HEK293 (cell line): ENCODE measurements at regions not wholly inside any gene's neighbourhood (a gene's known extent, or its start where the extent isn't known, plus 50 kb on each side); places are given as distances from the start of the nearest gene placed in this dataset.
"Not testable (repeated sequence)": the region's sequence is repeated elsewhere in the genome, so short reads cannot be mapped to it uniquely, and the experiment has no call there.

Source experiments
- CTCF ChIA-PET: fragments of 350-600 bp; formaldehyde crosslinking; extraction: SDS; loops from one replicate; lab custom pipeline; 2021; ENCODE audit warnings: antibody characterized with exemption; lab: Yijun Ruan, JAX
- POLR2A ChIA-PET: fragments of 300-600 bp; formaldehyde crosslinking; extraction: SDS; loops from one replicate; lab custom pipeline; 2020; ENCODE audit warnings: antibody characterized with exemption, inconsistent platforms; lab: Yijun Ruan, JAX
- H3K27ac ChIP-seq: fragments of 200-500 bp; sonication (Bioruptor generic); 2 replicates; pipeline ENCODE4 v1.5.1; 2014; ENCODE audit warnings: low read depth, low read length, control low read depth, inconsistent platforms; ENCODE audit errors: extremely low read depth
- H3K36me3 ChIP-seq, 2 experiments: fragments of 200-500 bp in 1 of 2; sonication (Bioruptor generic) in 1 of 2; 1 replicate in 1 of 2; 2 replicates in 1 of 2; pipeline ENCODE4 v1.5.1; 2014 to 2017; ENCODE audit warnings: inconsistent platforms in 2 of 2, low read length in 2 of 2; ENCODE audit not compliant: control insufficient read depth in 2 of 2, insufficient read depth in 1 of 2
- H3K4me1 ChIP-seq: fragments of 200-500 bp; sonication (Bioruptor generic); 2 replicates; pipeline ENCODE4 v1.5.1; 2014; ENCODE audit warnings: mild to moderate bottlenecking, low read length, inconsistent platforms; ENCODE audit not compliant: control insufficient read depth, insufficient read depth
- H3K4me3 ChIP-seq: 2 replicates; pipeline ENCODE4 v1.5.1; 2011; ENCODE audit warnings: low read depth, mild to moderate bottlenecking, control low read depth, low read length, moderate library complexity
- H3K9me3 ChIP-seq: fragments of 200-500 bp; sonication (Bioruptor generic); 2 replicates; pipeline ENCODE4 v1.5.1; 2014; ENCODE audit warnings: low read depth, low read length, inconsistent platforms; ENCODE audit not compliant: control insufficient read depth, insufficient read depth
- BCL6B ChIP-seq: fragments of 450-650 bp; formaldehyde crosslinking; IDR thresholded peaks from 2 replicates; pipeline ENCODE4 v1.5.1; 2017; ENCODE audit warnings: missing biosample characterization, missing genetic modification characterization
- GLIS1 ChIP-seq: fragments of 450-650 bp; formaldehyde crosslinking; IDR thresholded peaks from 2 replicates; pipeline ENCODE4 v1.5.1; 2016; ENCODE audit warnings: missing biosample characterization, missing genetic modification characterization
- HOXA7 ChIP-seq: sonication (generic); formaldehyde crosslinking; IDR thresholded peaks from 2 replicates; pipeline ENCODE4 v1.8.1; 2022; ENCODE audit warnings: missing genetic modification reagents, borderline replicate concordance
- OVOL3 ChIP-seq: fragments of 450-650 bp; formaldehyde crosslinking; IDR thresholded peaks from 2 replicates; pipeline ENCODE4 v1.5.1; 2016; ENCODE audit warnings: missing biosample characterization, missing genetic modification characterization
- PRDM2 ChIP-seq: fragments of 450-650 bp; formaldehyde crosslinking; IDR thresholded peaks from 2 replicates; pipeline ENCODE4 v1.5.1; 2016; ENCODE audit warnings: missing biosample characterization, missing genetic modification characterization, borderline replicate concordance
- ZFHX2 ChIP-seq: fragments of 450-650 bp; formaldehyde crosslinking; conservative IDR thresholded peaks from 2 replicates; pipeline ENCODE4 v1.5.1; 2016; ENCODE audit warnings: missing biosample characterization, missing genetic modification characterization
- ZNF138 ChIP-seq: fragments of 450-650 bp; formaldehyde crosslinking; IDR thresholded peaks from 2 replicates; pipeline ENCODE4 v1.5.1; 2016; ENCODE audit warnings: missing biosample characterization, missing genetic modification characterization, borderline replicate concordance
- ZNF175 ChIP-seq: fragments of 450-650 bp; formaldehyde crosslinking; IDR thresholded peaks from 2 replicates; pipeline ENCODE4 v1.5.1; 2016; ENCODE audit warnings: missing biosample characterization, missing genetic modification characterization
- ZNF366 ChIP-seq: fragments of 450-650 bp; formaldehyde crosslinking; conservative IDR thresholded peaks from 2 replicates; pipeline ENCODE4 v1.5.1; 2016; ENCODE audit warnings: missing biosample characterization, missing genetic modification characterization
- ZNF391 ChIP-seq: fragments of 450-650 bp; formaldehyde crosslinking; IDR thresholded peaks from 2 replicates; pipeline ENCODE4 v1.5.1; 2016; ENCODE audit warnings: low read depth, missing biosample characterization, missing genetic modification characterization, borderline replicate concordance
- ZNF423 ChIP-seq: fragments of 450-650 bp; formaldehyde crosslinking; IDR thresholded peaks from 2 replicates; pipeline ENCODE4 v1.5.1; 2016; ENCODE audit warnings: missing biosample characterization, missing genetic modification characterization
- ZNF501 ChIP-seq: fragments of 450-650 bp; formaldehyde crosslinking; IDR thresholded peaks from 2 replicates; pipeline ENCODE4 v1.5.1; 2016; ENCODE audit warnings: missing biosample characterization, missing genetic modification characterization
- ZNF660 ChIP-seq: fragments of 450-650 bp; IDR thresholded peaks from 2 replicates; pipeline ENCODE4 v1.5.1; 2018; ENCODE audit warnings: missing biosample characterization, mild to moderate bottlenecking, missing genetic modification characterization
- ZNF776 ChIP-seq: fragments of 450-650 bp; formaldehyde crosslinking; IDR thresholded peaks from 2 replicates; pipeline ENCODE4 v1.5.0; 2017; ENCODE audit warnings: missing biosample characterization, missing genetic modification characterization, borderline replicate concordance
- ZNF837 ChIP-seq: fragments of 450-650 bp; formaldehyde crosslinking; IDR thresholded peaks from 2 replicates; pipeline ENCODE4 v1.5.1; 2016; ENCODE audit warnings: missing biosample characterization, missing genetic modification characterization
- ZSCAN16 ChIP-seq: fragments of 450-650 bp; formaldehyde crosslinking; IDR thresholded peaks from 2 replicates; pipeline ENCODE4 v1.5.1; 2016; ENCODE audit warnings: missing biosample characterization, missing genetic modification characterization
- ZSCAN23 ChIP-seq: fragments of 450-650 bp; formaldehyde crosslinking; IDR thresholded peaks from 2 replicates; pipeline ENCODE4 v1.5.1; 2016; ENCODE audit warnings: missing biosample characterization, missing genetic modification characterization
- TF ChIP-seq, protein P1 (sequence below): fragments of 450-650 bp; formaldehyde crosslinking; IDR thresholded peaks from 2 replicates; pipeline ENCODE4 v1.5.1; 2016; ENCODE audit warnings: missing biosample characterization, missing genetic modification characterization
- TF ChIP-seq, protein P2 (sequence below): fragments of 450-650 bp; formaldehyde crosslinking; IDR thresholded peaks from 2 replicates; pipeline ENCODE4; 2016; ENCODE audit warnings: missing biosample characterization, missing genetic modification characterization

GRCh38 chr18:73110307-73110706 is 242.5 kb upstream of the NETO1 start (continued):
- TF ChIP-seq PRDM2 (tag by site-specific recombination) (no peak), ZNF366 (no peak), ZFHX2 (no peak), ZNF138 (tag by site-specific recombination) (no peak), ZSCAN23 (tag by site-specific recombination) (no peak), OVOL3 (tag by site-specific recombination) (no peak), ZNF175 (no peak), BCL6B (no peak), ZNF391 (tag by site-specific recombination) (no peak), ZNF501 (tag by site-specific recombination) (no peak), ZSCAN16 (tag by site-specific recombination) (no peak), ZNF776 (tag by site-specific recombination) (no peak)
- TF ChIP-seq, all 188 proteins: peak for 0

DNA sequence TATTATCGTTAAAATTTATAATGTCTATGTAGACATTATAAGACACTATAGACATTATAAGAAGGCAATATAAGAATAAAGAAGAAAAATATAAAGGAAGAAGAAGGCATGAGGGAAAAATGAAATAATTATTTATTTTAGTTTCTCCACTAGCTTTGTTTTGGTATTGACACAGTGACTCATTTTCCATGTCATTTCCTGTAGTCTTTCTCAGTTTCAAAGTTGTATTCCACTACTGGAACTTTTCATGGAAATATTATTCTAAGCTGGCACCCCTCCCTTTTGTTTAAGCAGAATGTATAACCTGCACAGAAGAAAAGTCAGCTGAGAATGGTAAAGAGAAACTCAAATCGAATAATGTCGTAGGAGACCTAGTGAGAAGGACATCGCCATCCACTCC is 234.2 kb upstream of the NETO1 start:
- CTCF ChIA-PET: no interaction called here
- H3K27ac ChIP-seq: no peak overlapping the region
- H3K36me3 ChIP-seq: no peaks in the 10 kb centered on the region
- H3K4me3 ChIP-seq: no peak overlapping the region
- POLR2A ChIA-PET: no interaction called here
- TF ChIP-seq, protein P1, sequence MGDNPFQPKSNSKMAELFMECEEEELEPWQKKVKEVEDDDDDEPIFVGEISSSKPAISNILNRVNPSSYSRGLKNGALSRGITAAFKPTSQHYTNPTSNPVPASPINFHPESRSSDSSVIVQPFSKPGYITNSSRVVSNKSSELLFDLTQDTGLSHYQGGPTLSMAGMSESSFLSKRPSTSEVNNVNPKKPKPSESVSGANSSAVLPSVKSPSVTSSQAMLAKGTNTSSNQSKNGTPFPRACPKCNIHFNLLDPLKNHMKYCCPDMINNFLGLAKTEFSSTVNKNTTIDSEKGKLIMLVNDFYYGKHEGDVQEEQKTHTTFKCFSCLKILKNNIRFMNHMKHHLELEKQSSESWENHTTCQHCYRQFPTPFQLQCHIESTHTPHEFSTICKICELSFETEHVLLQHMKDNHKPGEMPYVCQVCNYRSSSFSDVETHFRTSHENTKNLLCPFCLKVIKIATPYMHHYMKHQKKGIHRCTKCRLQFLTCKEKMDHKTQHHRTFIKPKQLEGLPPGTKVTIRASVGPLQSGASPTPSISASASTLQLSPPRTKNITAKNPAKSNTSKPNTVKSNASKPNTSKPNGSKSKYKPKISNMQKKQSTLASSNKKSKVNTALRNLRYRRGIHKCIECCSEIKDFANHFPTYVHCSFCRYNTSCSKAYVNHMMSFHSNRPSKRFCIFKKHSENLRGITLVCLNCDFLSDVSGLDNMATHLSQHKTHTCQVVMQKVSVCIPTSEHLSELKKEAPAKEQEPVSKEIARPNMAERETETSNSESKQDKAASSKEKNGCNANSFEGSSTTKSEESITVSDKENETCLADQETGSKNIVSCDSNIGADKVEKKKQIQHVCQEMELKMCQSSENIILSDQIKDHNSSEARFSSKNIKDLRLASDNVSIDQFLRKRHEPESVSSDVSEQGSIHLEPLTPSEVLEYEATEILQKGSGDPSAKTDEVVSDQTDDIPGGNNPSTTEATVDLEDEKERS (tag by site-specific recombination): no peak
- TF ChIP-seq GLIS1 (tag by site-specific recombination): no peak
- no peak for TF ChIP-seq ZNF660 (tag by site-specific recombination)
- no peak for TF ChIP-seq ZNF423
- no peak for TF ChIP-seq HOXA7 (CRISPR knock-in tag)
- TF ChIP-seq ZNF175: no peak
- TF ChIP-seq, protein P2, sequence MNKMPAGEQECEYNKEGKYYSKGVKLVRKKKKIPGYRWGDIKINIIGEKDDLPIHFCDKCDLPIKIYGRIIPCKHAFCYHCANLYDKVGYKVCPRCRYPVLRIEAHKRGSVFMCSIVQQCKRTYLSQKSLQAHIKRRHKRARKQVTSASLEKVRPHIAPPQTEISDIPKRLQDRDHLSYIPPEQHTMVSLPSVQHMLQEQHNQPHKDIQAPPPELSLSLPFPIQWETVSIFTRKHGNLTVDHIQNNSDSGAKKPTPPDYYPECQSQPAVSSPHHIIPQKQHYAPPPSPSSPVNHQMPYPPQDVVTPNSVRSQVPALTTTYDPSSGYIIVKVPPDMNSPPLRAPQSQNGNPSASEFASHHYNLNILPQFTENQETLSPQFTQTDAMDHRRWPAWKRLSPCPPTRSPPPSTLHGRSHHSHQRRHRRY (tag by site-specific recombination): no peak
- TF ChIP-seq ZNF837 (tag by site-specific recombination): no peak
- TF ChIP-seq, all 188 proteins: peak for 0
- Histone ChIP-seq H3K4me1 (no peaks in the 10 kb centered on the region), H3K9me3 (no peaks in the 10 kb centered on the region)

DNA sequence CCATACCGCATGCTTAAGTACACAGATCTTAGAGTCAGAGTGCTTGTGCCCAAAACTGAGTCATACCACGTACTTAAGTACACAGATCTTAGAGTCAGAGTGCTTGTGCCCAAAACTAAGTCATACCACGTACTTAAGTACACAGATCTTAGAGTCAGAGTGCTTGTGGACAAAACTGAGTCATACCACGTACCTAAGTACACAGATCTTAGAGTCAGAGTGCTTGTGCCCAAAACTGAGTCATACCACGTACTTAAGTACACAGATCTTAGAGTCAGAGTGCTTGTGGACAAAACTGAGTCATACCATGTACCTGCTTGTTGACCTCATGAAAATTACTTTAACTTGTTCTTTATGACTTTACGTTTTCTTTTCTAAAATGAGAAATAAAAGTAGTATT is 233.7 kb upstream of the NETO1 start:
- H3K27ac ChIP-seq, CTCF ChIA-PET: not testable (repeated sequence)

More for the DNA sequence above, 233.7 kb upstream of the NETO1 start:
- H3K4me1 ChIP-seq, POLR2A ChIA-PET, H3K9me3 ChIP-seq, H3K4me3 ChIP-seq, H3K36me3 ChIP-seq: not testable (repeated sequence)
